ENCODE measurements at regions not wholly inside any gene's neighbourhood (a gene's known extent, or its start where the extent isn't known, plus 50 kb on each side); places are given as distances from the start of the nearest gene placed in this dataset.

DNA sequence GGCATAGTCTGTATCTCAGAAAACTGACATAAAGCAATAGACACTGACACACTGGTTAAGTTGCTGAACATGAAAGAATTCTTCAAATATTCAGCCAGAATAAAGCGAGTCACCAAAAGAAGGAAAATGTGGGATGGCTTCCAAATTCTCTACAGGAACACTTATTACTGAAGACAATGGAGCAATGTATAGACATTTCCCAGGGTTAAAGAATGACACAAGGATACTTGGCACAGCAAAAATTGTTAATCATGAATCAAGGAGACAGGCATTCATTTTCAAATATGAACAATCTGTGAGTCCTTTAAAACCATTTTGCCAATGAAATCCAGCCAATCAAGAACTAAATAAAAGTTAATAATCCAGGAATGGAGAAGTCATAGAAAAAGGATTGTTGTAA lies 92.5 kb downstream of the MTX3 start:
- DNase-seq (no peak), ATAC-seq (no peak)
- Mint-ChIP-seq H3K36me3 (ENCODE audit: low read depth) (no peaks in the 10 kb centered on the region), H3K9me3 (no peaks in the 10 kb centered on the region), H3K4me1 (ENCODE audit: low read depth) (no peaks in the 10 kb centered on the region), H3K27me3 (peaks cover 31% of the 10 kb centered on the region), H3K27ac (no peak overlapping the region), H3K4me3 (no peak overlapping the region)
- ChIA-PET CTCF (no interaction called here), POLR2A (no interaction called here)
- intact Hi-C loops (cut with micrococcal nuclease), result no loop called here
- TF ChIP-seq CTCF (IDR thresholded peaks at IDR 0.05), result no peak

DNA sequence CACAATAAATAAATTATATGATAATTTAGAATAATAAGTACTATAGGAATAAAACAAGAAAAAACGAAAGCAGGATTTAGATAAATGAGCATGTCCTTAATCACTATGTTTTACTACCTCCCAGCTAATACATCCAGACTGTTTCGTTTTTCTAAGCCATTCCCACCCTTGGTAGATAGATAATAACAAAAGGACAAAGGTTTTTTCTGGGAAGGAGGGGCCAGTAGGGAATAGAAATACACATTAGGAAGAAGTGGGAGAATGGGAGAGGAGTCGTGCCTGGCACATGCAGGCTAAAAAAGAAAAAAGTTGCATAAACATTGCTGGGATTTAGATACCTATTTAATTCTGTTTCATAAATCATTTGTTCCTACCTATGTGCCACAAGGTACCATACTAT lies 97.1 kb downstream of the MTX3 start:
- Mint-ChIP-seq H3K9me3 (no peaks in the 10 kb centered on the region), H3K4me3 (no peak overlapping the region), H3K27ac (no peak overlapping the region), H3K4me1 (ENCODE audit: low read depth) (no peaks in the 10 kb centered on the region), H3K36me3 (ENCODE audit: low read depth) (no peaks in the 10 kb centered on the region), H3K27me3 (peaks cover 37% of the 10 kb centered on the region)
- no peak for DNase-seq
- no peak for TF ChIP-seq CTCF (IDR thresholded peaks at IDR 0.05)
- POLR2A ChIA-PET, result no interaction called here
- CTCF ChIA-PET, result interaction anchor here (0.7 to 0.9 kb wide), 2 partner anchors 190 to 235 kb away, joined by 3 to 5 read pairs; no protein-coding TSS in a partner anchor
- no peak for ATAC-seq
- intact Hi-C loops (cut with micrococcal nuclease), result no loop called here

DNA sequence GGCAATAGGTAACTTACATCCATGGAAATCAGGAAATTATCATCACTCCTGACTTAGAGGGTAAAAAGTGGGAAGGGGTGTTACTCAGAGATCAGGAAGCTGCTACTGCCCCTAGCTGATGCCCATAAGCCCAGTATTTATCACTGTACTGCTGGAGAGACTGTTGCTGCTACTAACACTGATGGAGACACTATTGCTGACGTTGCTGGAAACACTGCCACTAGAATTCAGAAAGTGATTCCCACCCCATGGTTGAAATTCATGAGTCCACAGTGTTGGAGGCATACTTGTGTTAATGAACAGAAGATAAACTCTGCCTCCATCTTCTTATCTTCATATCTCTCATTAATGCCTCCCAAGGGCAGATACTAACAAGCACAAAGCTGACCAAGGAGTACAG lies 97.6 kb downstream of the MTX3 start:
- ChIA-PET CTCF (interaction anchor here (0.7 to 0.9 kb wide), 2 partner anchors 190 to 235 kb away, joined by 3 to 5 read pairs; no protein-coding TSS in a partner anchor), POLR2A (no interaction called here)
- intact Hi-C loops (cut with micrococcal nuclease), result no loop called here
- Mint-ChIP-seq H3K27me3 (peaks cover 37% of the 10 kb centered on the region), H3K4me1 (ENCODE audit: low read depth) (no peaks in the 10 kb centered on the region), H3K36me3 (ENCODE audit: low read depth) (no peaks in the 10 kb centered on the region), H3K4me3 (no peak overlapping the region), H3K9me3 (no peaks in the 10 kb centered on the region), H3K27ac (no peak overlapping the region)
- TF ChIP-seq CTCF (IDR thresholded peaks at IDR 0.05), result no peak
- ATAC-seq, result no peak
- no peak for DNase-seq

- Mint-ChIP-seq H3K27ac (no peak overlapping the region), H3K4me1 (ENCODE audit: low read depth) (no peaks in the 10 kb centered on the region), H3K9me3 (peaks cover 7% of the 10 kb centered on the region), H3K27me3 (peaks cover 24% of the 10 kb centered on the region), H3K4me3 (no peak overlapping the region), H3K36me3 (ENCODE audit: low read depth) (no peaks in the 10 kb centered on the region)
- TF ChIP-seq CTCF (IDR thresholded peaks at IDR 0.05), result no peak
- CTCF ChIA-PET, result interaction anchor here (0.7 to 1.0 kb wide), 2 partner anchors 12 to 192 kb away, joined by 3 to 4 read pairs; no protein-coding TSS in a partner anchor
- POLR2A ChIA-PET, result no interaction called here
- ATAC-seq, result no peak
- DNase-seq, result no peak
- intact Hi-C loops (cut with micrococcal nuclease), result no loop called here
Observed at GRCh38 chr5:79890930-79891249, 100.2 kb downstream of the MTX3 start.

GRCh38 chr5:79890119-79890929 lies 100.7 kb downstream of the MTX3 start:
- no peak for ATAC-seq
- H3K27ac Mint-ChIP-seq, result no peak overlapping the region
- H3K9me3 Mint-ChIP-seq, result peaks cover 7% of the 10 kb centered on the region
- POLR2A ChIA-PET, result no interaction called here
- H3K4me1 Mint-ChIP-seq (ENCODE audit: low read depth), result no peaks in the 10 kb centered on the region
- no peak for DNase-seq
- TF ChIP-seq CTCF (IDR thresholded peaks at IDR 0.05), result no peak
- no peak overlapping the region for H3K4me3 Mint-ChIP-seq
- CTCF ChIA-PET, result interaction anchor here (0.7 to 1.0 kb wide), 2 partner anchors 12 to 193 kb away, joined by 3 to 4 read pairs; no protein-coding TSS in a partner anchor
- intact Hi-C loops (cut with micrococcal nuclease), result no loop called here
- no peaks in the 10 kb centered on the region for H3K36me3 Mint-ChIP-seq (ENCODE audit: low read depth)
- H3K27me3 Mint-ChIP-seq, result peaks cover 20% of the 10 kb centered on the region
